WTC11 (cell line): ENCODE measurements at regions not wholly inside any gene's neighbourhood (a gene's known extent, or its start where the extent isn't known, plus 50 kb on each side); places are given as distances from the start of the nearest gene placed in this dataset.

Experiments used
- ATAC-seq: fragments of 200-7000 bp; cut with Tn5 transposase; 2 replicates; pipeline ENCODE4 v1.10.0; 2021; ENCODE audit warnings: mild to moderate bottlenecking, moderate library complexity
- CTCF ChIA-PET: fragments of 300-600 bp; sonication (Branson Sonifier 250); formaldehyde crosslinking; loops from one replicate; lab custom pipeline; 2021; ENCODE audit warnings: antibody characterized with exemption; lab: Charles Lee
- POLR2A ChIA-PET: fragments of 350-600 bp; sonication (Branson Sonifier 250); formaldehyde crosslinking; loops from one replicate; lab custom pipeline; 2021; ENCODE audit warnings: antibody characterized with exemption; lab: Charles Lee
- DNase-seq: peaks from one replicate; pipeline ENCODE4 v3.0.0; 2021; ENCODE audit warnings: low spot score
- H3K27ac Mint-ChIP-seq: 2 replicates; pipeline ENCODE4 v1.8.0; 2021; ENCODE audit warnings: mixed read lengths
- H3K27me3 Mint-ChIP-seq: 2 replicates; pipeline ENCODE4 v1.8.0; 2021; ENCODE audit warnings: low read depth, mild to moderate bottlenecking, moderate library complexity, mixed read lengths
- H3K36me3 Mint-ChIP-seq: 2 replicates; pipeline ENCODE4 v1.8.0; 2021; ENCODE audit warnings: mixed read lengths
- H3K4me1 Mint-ChIP-seq: 2 replicates; pipeline ENCODE4 v1.8.0; 2022; ENCODE audit warnings: mixed read lengths
- H3K4me3 Mint-ChIP-seq: 2 replicates; pipeline ENCODE4 v1.8.0; 2021; ENCODE audit warnings: mild to moderate bottlenecking, moderate library complexity, mixed read lengths
- H3K9me3 Mint-ChIP-seq: 2 replicates; pipeline ENCODE4 v1.8.0; 2021; ENCODE audit warnings: mixed read lengths
- ATF1 ChIP-seq: sonication (generic); formaldehyde crosslinking; IDR thresholded peaks from 2 replicates; pipeline ENCODE4 v1.8.1; 2023; ENCODE audit warnings: mild to moderate bottlenecking, moderate library complexity, missing genetic modification reagents
- ATF6 ChIP-seq: sonication (generic); formaldehyde crosslinking; IDR thresholded peaks from 2 replicates; pipeline ENCODE4 v1.8.1; 2023; ENCODE audit warnings: mild to moderate bottlenecking, missing genetic modification reagents
- CBFB ChIP-seq: sonication (generic); formaldehyde crosslinking; IDR thresholded peaks from 2 replicates; pipeline ENCODE4 v1.8.1; 2022; ENCODE audit warnings: mild to moderate bottlenecking, low read depth, missing genetic modification reagents
- CDX4 ChIP-seq: fragments of 250-450 bp; sonication (Bioruptor Pico); IDR thresholded peaks from 2 replicates; pipeline ENCODE4 v1.9.0; 2021; ENCODE audit warnings: moderate library complexity, mild to moderate bottlenecking, inconsistent platforms, borderline replicate concordance
- CREM ChIP-seq: sonication (generic); formaldehyde crosslinking; IDR thresholded peaks from 2 replicates; pipeline ENCODE4 v1.8.1; 2022; ENCODE audit warnings: mild to moderate bottlenecking, missing genetic modification reagents, moderate library complexity
- CTCF ChIP-seq: fragments of 200-600 bp; IDR thresholded peaks from 2 replicates; pipeline ENCODE4 v1.8.0; 2022; ENCODE audit warnings: antibody characterized with exemption
- E2F4 ChIP-seq: sonication (generic); formaldehyde crosslinking; IDR thresholded peaks from 2 replicates; pipeline ENCODE4 v1.8.1; 2022; ENCODE audit warnings: low read depth, mild to moderate bottlenecking, moderate library complexity, missing genetic modification reagents, borderline replicate concordance
- E2F5 ChIP-seq: sonication (generic); formaldehyde crosslinking; IDR thresholded peaks from 2 replicates; pipeline ENCODE4 v1.8.1; 2022; ENCODE audit warnings: mild to moderate bottlenecking, moderate library complexity, missing genetic modification reagents
- ETV6 ChIP-seq: sonication (generic); formaldehyde crosslinking; IDR thresholded peaks from 2 replicates; pipeline ENCODE4 v1.8.1; 2022; ENCODE audit warnings: mild to moderate bottlenecking, missing genetic modification reagents
- FOXJ3 ChIP-seq: sonication (generic); formaldehyde crosslinking; IDR thresholded peaks from 2 replicates; pipeline ENCODE4 v1.9.0; 2021; ENCODE audit warnings: missing genetic modification reagents, mild to moderate bottlenecking, borderline replicate concordance
- KAT7 ChIP-seq: sonication (generic); formaldehyde crosslinking; IDR thresholded peaks from 2 replicates; pipeline ENCODE4 v1.8.1; 2023; ENCODE audit warnings: missing genetic modification reagents, mild to moderate bottlenecking, borderline replicate concordance
- MAX ChIP-seq: sonication (generic); formaldehyde crosslinking; IDR thresholded peaks from 2 replicates; pipeline ENCODE4 v1.8.0; 2022; ENCODE audit warnings: mild to moderate bottlenecking, missing genetic modification reagents
- MYBL2 ChIP-seq: sonication (generic); formaldehyde crosslinking; IDR thresholded peaks from 2 replicates; pipeline ENCODE4 v1.8.1; 2023; ENCODE audit warnings: mild to moderate bottlenecking, moderate library complexity, missing genetic modification reagents
- SMAD4 ChIP-seq: sonication (generic); formaldehyde crosslinking; IDR thresholded peaks from 2 replicates; pipeline ENCODE4 v1.8.0; 2022; ENCODE audit warnings: mild to moderate bottlenecking, missing genetic modification reagents
- SOX15 ChIP-seq: fragments of 250-450 bp; sonication (Bioruptor Pico); IDR thresholded peaks from 2 replicates; pipeline ENCODE4 v1.9.0; 2021; ENCODE audit warnings: mild to moderate bottlenecking
- USF1 ChIP-seq: sonication (generic); formaldehyde crosslinking; IDR thresholded peaks from 2 replicates; pipeline ENCODE4 v1.8.0; 2022; ENCODE audit warnings: mild to moderate bottlenecking, missing genetic modification reagents
- ZBTB21 ChIP-seq: sonication (generic); formaldehyde crosslinking; IDR thresholded peaks from 2 replicates; pipeline ENCODE4 v1.8.1; 2023; ENCODE audit warnings: mild to moderate bottlenecking, missing genetic modification reagents, borderline replicate concordance
- ZBTB43 ChIP-seq: sonication (generic); formaldehyde crosslinking; IDR thresholded peaks from 2 replicates; pipeline ENCODE4 v1.8.1; 2023; ENCODE audit warnings: mild to moderate bottlenecking, missing genetic modification reagents
- ZMAT4 ChIP-seq: fragments of 250-450 bp; sonication (Bioruptor Pico); IDR thresholded peaks from 2 replicates; pipeline ENCODE4 v1.9.0; 2021; ENCODE audit warnings: mild to moderate bottlenecking
- ZNF138 ChIP-seq: sonication (generic); formaldehyde crosslinking; conservative IDR thresholded peaks from 2 replicates; pipeline ENCODE4 v1.8.1; 2022; ENCODE audit warnings: mild to moderate bottlenecking, moderate library complexity, missing genetic modification reagents
- ZNF281 ChIP-seq: sonication (generic); formaldehyde crosslinking; IDR thresholded peaks from 2 replicates; pipeline ENCODE4 v1.8.0; 2023; ENCODE audit warnings: mild to moderate bottlenecking, missing genetic modification reagents
- ZNF423 ChIP-seq: fragments of 250-450 bp; sonication (Bioruptor Pico); IDR thresholded peaks from 2 replicates; pipeline ENCODE4 v2.1.2; 2022; ENCODE audit warnings: mild to moderate bottlenecking, moderate library complexity
- ZSCAN18 ChIP-seq: fragments of 250-450 bp; sonication (Bioruptor Pico); IDR thresholded peaks from 2 replicates; pipeline ENCODE4 v2.1.2; 2022; ENCODE audit warnings: mild to moderate bottlenecking, moderate library complexity

GRCh38 chr2:211270257-211270656 lies 713.9 kb downstream of the CPS1 start (continued):
- TF ChIP-seq ZSCAN18 (no peak), USF1 (CRISPR knock-in tag) (no peak), CBFB (no peak), MYBL2 (no peak), ZNF281 (CRISPR knock-in tag) (no peak), CTCF (no peak), ETV6 (no peak), CDX4 (CRISPR knock-in tag) (no peak), E2F4 (CRISPR knock-in tag) (no peak), ATF6 (CRISPR knock-in tag) (no peak), KAT7 (no peak)

- H3K27ac Mint-ChIP-seq, result no peak overlapping the region
- H3K36me3 Mint-ChIP-seq, result 0 out of 2 replicates have a peak, but pooled peaks cover under 1% of the 10 kb centered on the region
- no peak overlapping the region for H3K4me3 Mint-ChIP-seq
- peaks cover 2% of the 10 kb centered on the region for H3K9me3 Mint-ChIP-seq
- ATAC-seq (peak; percentile 87), DNase-seq (no peak)
- H3K4me1 Mint-ChIP-seq, result peaks cover 9% of the 10 kb centered on the region
- CTCF ChIA-PET, result interaction anchor here (0.8 to 2.3 kb wide), 2 partner anchors 21 to 65 kb away, joined by 4 to 7 read pairs; no protein-coding TSS in a partner anchor
- POLR2A ChIA-PET, result no interaction called here
- H3K27me3 Mint-ChIP-seq, result no peaks in the 10 kb centered on the region
- TF ChIP-seq FOXJ3 (CRISPR knock-in tag) (no peak), ATF1 (CRISPR knock-in tag) (no peak), ZMAT4 (CRISPR knock-in tag) (no peak), E2F5 (CRISPR knock-in tag) (no peak), ZBTB21 (CRISPR knock-in tag) (no peak), ZNF138 (CRISPR knock-in tag) (no peak), SMAD4 (CRISPR knock-in tag) (no peak), ZNF423 (CRISPR knock-in tag) (no peak), CREM (CRISPR knock-in tag) (no peak), ZBTB43 (no peak), SOX15 (no peak), MAX (no peak)
These were observed 725.2 kb downstream of the CPS1 start for GRCh38 chr2:211281430-211282073.
